IMR-90 (cell line): ENCODE measurements at regions not wholly inside any gene's neighbourhood (a gene's known extent, or its start where the extent isn't known, plus 50 kb on each side); places are given as distances from the start of the nearest gene placed in this dataset.

ENCODE experiments used
- ATAC-seq: fragments of 200-7000 bp; cut with Tn5 transposase; 2 replicates; pipeline ENCODE4 v1.9.1; 2020; ENCODE audit warnings: low read depth, mild to moderate bottlenecking, moderate library complexity
- BruUV-seq: library from RNA; stranded (reverse); fragments of 400-500 nt; replicated peaks from 2 replicates; lab custom pipeline; 2021; lab: Mats Ljungman, UMichigan
- CTCF ChIA-PET: fragments of 300-600 bp; formaldehyde crosslinking; extraction: SDS; loops from one replicate; lab custom pipeline; 2021; ENCODE audit warnings: antibody characterized with exemption; lab: Yijun Ruan, JAX
- POLR2A ChIA-PET: fragments of 300-600 bp; sonication (Branson Sonifier 250); formaldehyde crosslinking; loops from one replicate; lab custom pipeline; 2022; ENCODE audit warnings: antibody characterized with exemption; ENCODE audit not compliant: unreplicated experiment; lab: Charles Lee
- DNase-seq: peaks from one replicate; pipeline ENCODE4 v3.0.0; 2013
- H2AFZ ChIP-seq: replicated peaks from 2 replicates; pipeline ENCODE3; 2013; ENCODE audit warnings: low read length, mild to moderate bottlenecking; ENCODE audit not compliant: poor library complexity
- H2AK5ac ChIP-seq: 2 replicates; pipeline ENCODE4 v1.6.1; 2013; ENCODE audit warnings: low read depth, low read length, inconsistent platforms
- H2AK9ac ChIP-seq: replicated peaks from 2 replicates; pipeline ENCODE3; 2013; ENCODE audit warnings: mild to moderate bottlenecking, low read depth, low read length, moderate library complexity; ENCODE audit not compliant: poor library complexity
- H2BK120ac ChIP-seq: 2 replicates; pipeline ENCODE4 v1.6.1; 2013; ENCODE audit warnings: low read depth, low read length, inconsistent platforms
- H2BK15ac ChIP-seq: 3 replicates; pipeline ENCODE4 v1.6.1; 2013; ENCODE audit warnings: low read depth, low read length, inconsistent platforms
- H2BK20ac ChIP-seq: 2 replicates; pipeline ENCODE4 v1.6.1; 2013; ENCODE audit warnings: low read depth, mild to moderate bottlenecking, inconsistent platforms, low read length, moderate library complexity
- H2BK5ac ChIP-seq: 2 replicates; pipeline ENCODE4 v1.6.1; 2013; ENCODE audit warnings: mild to moderate bottlenecking, low read depth, low read length, inconsistent platforms; ENCODE audit not compliant: poor library complexity, severe bottlenecking
- H3K14ac ChIP-seq: replicated peaks from 2 replicates; pipeline ENCODE4 v1.6.1; 2013; ENCODE audit warnings: low read depth, low read length, inconsistent platforms
- H3K18ac ChIP-seq: 2 replicates; pipeline ENCODE4 v1.6.1; 2013; ENCODE audit warnings: low read depth, low read length, control low read depth
- H3K23ac ChIP-seq: 2 replicates; pipeline ENCODE4 v1.6.1; 2013; ENCODE audit warnings: low read depth, low read length, inconsistent platforms
- H3K27ac ChIP-seq: 2 replicates; pipeline ENCODE4 v1.5.1; 2013; ENCODE audit warnings: mild to moderate bottlenecking, control low read depth, low read length; ENCODE audit not compliant: insufficient read depth
- H3K27me3 ChIP-seq: 2 replicates; pipeline ENCODE4 v1.6.1; 2013; ENCODE audit warnings: low read length; ENCODE audit not compliant: control insufficient read depth, insufficient read depth
- H3K36me3 ChIP-seq: 2 replicates; pipeline ENCODE4 v1.6.1; 2013; ENCODE audit warnings: low read length, mixed read lengths; ENCODE audit not compliant: control insufficient read depth, insufficient read depth
- H3K4ac ChIP-seq: 2 replicates; pipeline ENCODE4 v1.6.1; 2013; ENCODE audit warnings: low read depth, low read length, inconsistent platforms
- H3K4me1 ChIP-seq: 2 replicates; pipeline ENCODE4 v1.6.1; 2013; ENCODE audit warnings: low read length, mixed read lengths; ENCODE audit not compliant: control insufficient read depth, insufficient read depth
- H3K4me2 ChIP-seq: 2 replicates; pipeline ENCODE4 v1.6.1; 2013; ENCODE audit warnings: low read depth, mild to moderate bottlenecking, control low read depth, low read length, moderate library complexity
- H3K4me3 ChIP-seq: 2 replicates; pipeline ENCODE4 v1.5.1; 2013; ENCODE audit warnings: low read depth, mild to moderate bottlenecking, control low read depth, low read length, moderate library complexity; ENCODE audit not compliant: insufficient read depth
- H3K56ac ChIP-seq: 2 replicates; pipeline ENCODE4 v1.6.1; 2013; ENCODE audit warnings: low read length, inconsistent platforms; ENCODE audit not compliant: insufficient read depth; ENCODE audit errors: extremely low read depth
- H3K79me1 ChIP-seq, 2 experiments: 2 replicates each; pipeline ENCODE4 v1.6.1; 2013; ENCODE audit warnings: low read length in 2 of 2, inconsistent platforms in 1 of 2, low read depth in 1 of 2
- H3K9ac ChIP-seq: 2 replicates; pipeline ENCODE4 v1.6.1; 2013; ENCODE audit warnings: low read depth, low read length, control low read depth
- H3K9me1 ChIP-seq: 2 replicates; pipeline ENCODE4 v1.6.1; 2013; ENCODE audit warnings: low read length, inconsistent platforms; ENCODE audit not compliant: insufficient read depth
- H3K9me3 ChIP-seq: 2 replicates; pipeline ENCODE4 v1.6.1; 2013; ENCODE audit warnings: low read length; ENCODE audit not compliant: control insufficient read depth, insufficient read depth
- H4K20me1 ChIP-seq: 2 replicates; pipeline ENCODE4 v1.6.1; 2013; ENCODE audit warnings: low read length, inconsistent platforms; ENCODE audit not compliant: insufficient read depth
- H4K5ac ChIP-seq: 2 replicates; pipeline ENCODE4 v1.6.1; 2013; ENCODE audit warnings: mild to moderate bottlenecking, low read depth, low read length, control low read depth
- H4K8ac ChIP-seq, 2 experiments: 2 replicates each; pipeline ENCODE4 v1.6.1; 2013; ENCODE audit warnings: low read depth in 2 of 2, low read length in 2 of 2, control low read depth in 1 of 2, inconsistent platforms in 1 of 2
- H4K91ac ChIP-seq: 2 replicates; pipeline ENCODE4 v1.6.1; 2013; ENCODE audit warnings: low read depth, low read length, inconsistent platforms; ENCODE audit not compliant: insufficient read depth
- BHLHE40 ChIP-seq: fragments of 150-350 bp; IDR thresholded peaks from 2 replicates; pipeline ENCODE4 v1.6.1; 2016; ENCODE audit warnings: mild to moderate bottlenecking, low read depth, low read length
- CEBPB ChIP-seq: IDR thresholded peaks from 2 replicates; pipeline ENCODE4 v1.6.1; 2012; ENCODE audit warnings: low read depth, low read length, improper control_type of control experiment
- ELK1 ChIP-seq: fragments of 150-350 bp; IDR thresholded peaks from 2 replicates; pipeline ENCODE4 v1.6.1; 2016; ENCODE audit warnings: low read depth, mild to moderate bottlenecking, low read length, moderate library complexity, borderline replicate concordance
- dilution Hi-C: fragments of 300-500 bp; cut with HindIII; formaldehyde crosslinking; loops from one replicate; pipeline ENCODE4 v1.14.3; 2018; ENCODE audit warnings: low sequenced_read_pairs; ENCODE audit not compliant: unreplicated experiment
- in situ Hi-C: fragments of 300-500 bp; cut with MboI; formaldehyde crosslinking; loops from 3 replicates; pipeline ENCODE4 v1.14.3; 2019; ENCODE audit warnings: low sequenced_read_pairs, inconsistent platforms, mixed read lengths
- intact Hi-C: fragments of 100-400 bp; cut with micrococcal nuclease; formaldehyde crosslinking; loops from 2 replicates; pipeline ENCODE4 v1.10.0; 2022

GRCh38 chr4:167831855-167832254 lies 260.5 kb upstream of the ANXA10 start:
- ChIA-PET POLR2A (no interaction called here), CTCF (no interaction called here)
- no peak overlapping the region for H2AK5ac ChIP-seq
- no peaks in the 10 kb centered on the region for H4K20me1 ChIP-seq
- H2AK9ac ChIP-seq: no peak overlapping the region
- no peaks in the 10 kb centered on the region for H3K27me3 ChIP-seq
- H4K5ac ChIP-seq: no peak overlapping the region
- no peak overlapping the region for H3K18ac ChIP-seq
- no peak overlapping the region for H2BK15ac ChIP-seq
- no peaks in the 10 kb centered on the region for H3K36me3 ChIP-seq
- no peak overlapping the region for H3K23ac ChIP-seq
- H3K4ac ChIP-seq: no peak overlapping the region
- no peak overlapping the region for H3K9ac ChIP-seq
- H2BK5ac ChIP-seq: no peak overlapping the region
- BruUV-seq: no TSS peak
- dilution Hi-C loops (no loop called here), intact Hi-C loops (no loop called here), in situ Hi-C loops (no loop called here)
- no peak overlapping the region for H3K14ac ChIP-seq
- no peaks in the 10 kb centered on the region for H3K4me1 ChIP-seq
- no peak overlapping the region for H4K8ac ChIP-seq
- DNase-seq (no peak), ATAC-seq (no peak)
- no peak overlapping the region for H3K4me2 ChIP-seq
- no peak overlapping the region for H2BK120ac ChIP-seq
- H3K9me1 ChIP-seq: no peaks in the 10 kb centered on the region
- H3K4me3 ChIP-seq: no peak overlapping the region
- no peaks in the 10 kb centered on the region for H3K9me3 ChIP-seq
- H2BK20ac ChIP-seq: no peak overlapping the region
- H3K56ac ChIP-seq: no peak overlapping the region
- H2AFZ ChIP-seq: no peak overlapping the region
- no peaks in the 10 kb centered on the region for H3K79me1 ChIP-seq
- peak; percentile 77 for TF ChIP-seq CEBPB
- no peak for TF ChIP-seq ELK1
- no peak for TF ChIP-seq BHLHE40
- H4K91ac ChIP-seq: no peak overlapping the region
- no peak overlapping the region for H3K27ac ChIP-seq
